AG08395 (cell line): ENCODE measurements at regions not wholly inside any gene's neighbourhood (a gene's known extent, or its start where the extent isn't known, plus 50 kb on each side); places are given as distances from the start of the nearest gene placed in this dataset.
A peak's percentile ranks its signal among the peaks of the same experiment; 100 is the strongest.
"Not testable (repeated sequence)": the region's sequence is repeated elsewhere in the genome, so short reads cannot be mapped to it uniquely, and the experiment has no call there.

Experiments used
- DNase-seq: peaks from one replicate; pipeline ENCODE4 v3.0.0; 2012; ENCODE audit warnings: mixed read lengths, low spot score

DNA sequence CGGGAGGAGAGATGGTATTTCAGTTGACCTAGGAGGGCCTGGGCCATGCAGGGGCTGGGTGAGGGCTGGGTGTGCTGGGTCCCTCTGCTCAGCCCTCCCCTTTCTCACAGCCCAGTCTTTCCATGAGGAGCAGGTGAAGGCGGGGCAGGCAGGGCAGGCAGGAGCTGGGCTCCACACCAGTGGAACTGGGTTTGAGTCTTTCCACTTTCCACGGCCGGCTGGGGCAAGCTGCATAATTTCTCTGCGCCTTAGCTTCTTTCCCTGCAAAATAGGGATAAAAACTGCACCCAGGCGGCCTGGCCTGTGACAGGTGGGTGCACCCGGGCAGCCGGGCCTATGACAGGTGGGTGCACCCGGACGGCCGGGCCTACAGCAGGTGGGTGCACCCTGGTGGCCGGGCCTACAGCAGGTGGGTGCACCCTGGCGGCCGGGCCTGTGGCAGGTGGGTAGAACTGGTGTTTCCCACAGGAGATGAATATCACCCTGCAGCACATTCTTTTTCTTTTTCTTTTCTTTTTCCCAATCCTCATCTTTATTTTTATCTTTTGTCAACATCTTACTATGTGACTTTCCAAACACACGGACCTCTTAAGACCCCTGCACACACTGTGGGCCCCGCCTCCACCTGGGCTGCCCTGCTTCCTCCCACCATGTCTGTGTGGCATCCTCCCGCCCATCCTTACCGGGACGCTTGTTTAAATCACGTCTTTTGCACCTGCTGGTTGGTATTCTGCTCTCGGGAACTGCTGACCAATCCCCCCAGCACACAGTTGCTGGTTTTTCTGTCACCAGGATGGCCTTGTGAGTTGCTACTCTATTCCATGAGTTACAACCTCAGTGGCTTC, 111.3 kb downstream of the NPIPB11 start:
- not testable (repeated sequence) for DNase-seq

DNA sequence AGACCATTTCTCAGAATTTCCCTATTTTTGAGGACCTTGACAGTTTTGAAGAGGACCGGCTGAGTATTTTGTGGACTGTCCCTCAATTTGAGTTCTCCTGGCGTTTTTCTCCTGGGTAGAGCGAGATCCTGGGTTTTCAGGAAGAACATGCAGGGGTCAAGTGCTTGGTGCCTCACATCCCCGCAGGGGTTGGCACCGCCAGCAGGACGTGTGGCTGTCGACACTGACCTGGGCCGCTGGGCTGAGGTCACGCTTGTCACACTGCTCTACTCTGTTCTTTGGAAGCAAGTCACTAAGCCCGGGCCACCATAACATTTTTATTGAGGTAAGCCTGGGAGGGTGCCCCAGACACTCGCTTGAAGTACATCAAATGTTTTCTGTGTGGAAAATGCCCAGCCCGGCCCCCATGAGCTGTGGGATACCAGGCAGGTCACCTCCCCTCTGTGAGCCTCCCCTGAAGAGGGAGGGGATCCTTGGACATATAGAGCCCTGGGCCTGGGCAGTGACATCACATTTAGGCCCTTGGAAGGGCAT, 112.0 kb downstream of the NPIPB11 start:
- not testable (repeated sequence) for DNase-seq

DNA sequence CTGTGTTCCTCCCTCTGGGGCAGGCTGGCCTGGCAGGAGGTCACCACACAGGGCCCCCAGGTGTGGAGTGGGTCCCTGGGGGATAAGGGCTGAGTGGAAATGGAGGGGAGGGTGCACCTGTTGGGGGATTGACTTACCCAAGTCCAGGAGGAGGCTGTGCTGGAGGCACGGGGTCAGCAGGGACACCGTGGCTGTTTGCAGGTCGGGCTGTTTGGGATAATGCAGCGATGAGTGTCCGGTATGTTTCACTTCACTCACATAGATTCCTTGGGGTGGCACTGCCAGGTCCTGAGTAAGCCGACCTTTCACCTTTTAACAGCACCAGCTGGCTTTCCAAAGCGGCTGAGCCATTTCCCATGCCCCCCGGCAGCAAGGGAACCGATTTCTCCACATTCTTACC, 113.0 kb downstream of the NPIPB11 start:
- DNase-seq: not testable (repeated sequence)

DNA sequence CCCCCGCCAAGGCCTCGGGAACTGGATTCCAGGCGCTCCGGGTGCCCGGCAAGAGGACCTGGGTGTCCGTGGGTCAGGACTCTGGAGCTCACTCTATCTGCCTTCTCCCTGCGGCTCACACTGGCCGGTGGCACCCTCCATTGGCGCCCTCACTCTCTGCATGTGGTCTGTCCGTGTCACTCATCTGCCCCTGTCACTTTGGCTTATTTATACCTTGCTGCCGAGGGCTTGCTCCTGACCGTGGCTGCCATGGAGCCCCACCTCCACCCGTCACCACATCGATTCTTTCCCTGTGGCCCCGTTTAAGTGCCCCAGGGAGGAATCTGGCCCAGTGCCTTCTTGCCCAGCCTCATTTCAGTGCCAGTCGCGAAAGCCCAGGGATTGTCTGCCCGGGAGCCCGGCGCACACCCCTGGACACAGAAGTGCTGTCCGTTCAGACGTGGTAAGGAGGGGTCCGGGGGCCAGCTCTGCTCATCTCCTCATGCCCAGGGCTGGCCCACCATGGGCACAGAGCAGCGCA, 113.5 kb downstream of the NPIPB11 start:
- not testable (repeated sequence) for DNase-seq

DNA sequence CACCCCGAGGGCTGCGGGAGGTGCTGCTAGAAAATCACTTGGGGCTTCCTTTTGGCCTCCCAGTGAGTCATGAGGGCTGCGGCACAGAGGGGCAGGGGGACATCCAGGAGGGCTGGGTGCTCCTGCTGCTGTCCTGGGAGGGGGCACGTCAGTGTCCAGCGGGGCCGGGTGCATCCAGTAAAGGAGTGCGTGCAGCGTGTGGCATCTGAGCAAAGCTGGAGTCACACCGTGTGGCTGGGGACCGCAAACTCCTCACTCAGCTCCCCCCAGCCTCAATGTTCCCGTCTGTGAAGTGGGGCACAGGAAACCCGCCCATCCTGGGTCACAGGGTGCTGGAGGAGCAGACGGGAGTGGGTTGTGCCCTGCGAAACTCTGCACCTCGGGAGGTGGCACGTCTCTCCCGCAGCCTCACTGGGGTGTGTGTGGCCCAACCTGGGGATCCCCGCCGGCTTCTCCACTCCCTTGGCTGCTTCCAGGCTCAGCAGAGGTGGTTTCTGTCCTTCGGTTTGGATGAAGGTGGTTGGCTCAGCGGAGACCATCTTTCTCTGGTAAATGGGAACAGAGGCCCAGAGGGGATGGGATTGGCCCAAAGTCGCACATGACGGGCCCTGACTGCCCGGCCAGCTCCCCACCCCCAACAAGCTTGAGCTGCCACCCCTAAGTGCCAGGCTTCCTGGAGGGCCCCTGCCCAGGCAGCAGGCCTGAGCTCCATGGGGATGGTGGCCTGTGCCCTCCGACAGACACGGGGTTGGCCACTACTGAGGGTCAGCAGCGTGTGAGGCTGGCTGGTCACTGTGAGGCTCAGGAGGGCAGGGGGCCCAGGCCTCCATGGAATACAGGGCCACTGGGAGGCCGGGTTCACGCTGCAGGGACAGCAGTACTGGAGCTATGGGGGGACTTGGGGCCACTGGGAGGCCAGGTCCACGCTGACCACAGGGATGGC, 114.9 kb downstream of the NPIPB11 start:
- DNase-seq: not testable (repeated sequence)

GRCh38 chr16:29290631-29291247, 115.8 kb downstream of the NPIPB11 start:
- peak; percentile 82 for DNase-seq

DNA sequence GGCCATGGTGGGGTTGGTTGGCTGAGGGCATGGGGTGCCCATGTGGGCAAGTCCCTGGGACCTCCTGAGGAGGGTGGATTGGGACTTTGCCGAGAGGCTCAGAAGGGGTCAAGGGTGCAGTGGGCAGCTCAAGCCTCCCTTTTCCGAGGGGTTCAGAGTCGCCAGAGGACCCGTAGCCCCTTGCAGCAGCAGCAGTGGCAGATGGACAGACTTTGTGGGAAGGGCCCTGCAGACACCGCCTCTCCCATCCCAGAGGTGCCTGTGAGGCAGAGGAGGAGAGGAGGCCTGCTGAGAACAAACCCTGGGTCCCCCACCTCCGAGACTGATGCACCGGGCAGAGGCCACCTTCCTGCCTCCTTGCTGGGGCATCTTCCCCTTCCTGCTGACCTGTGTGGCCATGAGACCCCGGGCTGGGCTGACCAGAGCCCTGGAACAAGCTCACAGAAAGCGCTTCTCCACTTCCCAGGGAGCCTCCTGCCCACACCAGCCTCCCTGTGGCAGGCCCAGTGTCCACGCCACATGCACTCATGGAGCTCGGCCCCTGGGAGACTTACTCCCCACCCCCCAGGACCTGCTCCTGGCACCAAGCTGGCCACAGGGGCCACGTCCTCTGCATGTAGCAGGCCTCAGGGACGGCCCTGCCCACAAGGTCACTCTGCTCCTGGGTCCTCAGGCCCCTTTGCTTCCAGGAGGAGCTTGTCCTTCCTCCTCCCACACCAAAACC, 116.8 kb downstream of the NPIPB11 start:
- DNase-seq: not testable (repeated sequence)

DNA sequence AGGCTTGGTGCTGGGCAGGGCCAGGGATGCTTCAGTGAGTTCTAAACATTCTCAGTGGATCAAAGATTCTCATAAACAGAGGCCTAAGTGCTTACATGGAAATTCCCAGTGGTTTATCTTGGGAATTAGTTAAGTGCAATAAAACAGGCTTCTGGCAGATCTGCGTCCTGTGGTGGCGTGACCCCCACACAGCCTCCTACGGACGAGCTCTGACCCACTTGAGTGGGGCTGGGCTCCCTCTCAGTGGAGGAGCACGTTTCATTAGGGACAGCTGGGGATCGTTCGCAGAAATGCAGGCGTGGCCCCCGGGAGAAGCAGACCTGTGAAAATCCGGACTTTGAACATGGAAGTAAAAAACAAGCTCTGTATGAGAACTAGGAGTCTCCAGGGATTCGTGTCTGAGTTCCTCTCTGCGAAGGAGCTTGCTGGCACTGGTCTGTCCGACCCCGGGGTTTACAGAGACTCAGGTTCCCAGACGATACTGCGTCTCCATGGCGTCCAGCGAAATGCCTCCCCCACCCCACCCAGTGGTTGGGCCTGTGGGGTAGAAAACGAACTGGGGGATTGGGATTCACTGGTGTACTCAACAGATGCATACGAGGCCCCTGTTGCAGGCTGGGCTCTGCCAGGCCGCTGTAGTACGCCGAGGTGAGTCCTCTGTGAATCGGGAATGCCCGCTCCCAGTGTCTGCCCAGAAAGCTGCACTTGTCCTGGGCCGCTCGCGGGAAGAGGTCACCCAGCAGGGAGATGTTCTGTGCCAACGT, 117.6 kb downstream of the NPIPB11 start:
- not testable (repeated sequence) for DNase-seq

DNA sequence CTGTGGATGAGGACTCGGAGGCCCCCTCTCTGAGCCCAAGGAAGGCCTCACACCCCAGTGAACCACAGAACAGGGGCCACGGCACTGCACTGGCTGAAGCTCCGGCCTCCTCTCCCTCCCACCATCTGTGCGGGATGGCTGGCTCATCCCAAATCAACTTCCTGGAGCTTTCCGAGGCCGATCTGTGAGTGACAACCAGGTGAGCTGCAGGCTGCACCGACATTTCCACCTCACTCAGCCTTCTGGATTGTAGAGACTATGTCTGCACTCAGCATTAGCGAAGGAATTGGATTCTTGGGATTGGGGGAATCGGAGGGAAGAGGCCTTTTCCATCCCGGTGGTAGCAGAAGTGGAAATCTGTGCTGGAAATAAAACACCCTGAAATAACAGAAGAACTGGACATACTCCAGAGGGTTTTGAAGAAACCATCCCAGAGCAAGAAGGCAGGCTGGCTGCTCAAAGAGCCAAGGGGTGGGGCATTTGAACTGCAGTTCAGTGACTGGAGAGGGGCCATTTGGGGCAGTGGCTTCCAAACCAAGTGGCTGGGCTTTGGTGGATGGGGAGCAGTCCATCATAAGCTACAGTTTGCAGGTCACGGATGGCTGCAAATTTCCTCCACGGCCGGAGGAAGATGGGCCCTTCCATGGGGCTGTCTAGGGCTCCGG, 118.5 kb downstream of the NPIPB11 start:
- DNase-seq: not testable (repeated sequence)

DNA sequence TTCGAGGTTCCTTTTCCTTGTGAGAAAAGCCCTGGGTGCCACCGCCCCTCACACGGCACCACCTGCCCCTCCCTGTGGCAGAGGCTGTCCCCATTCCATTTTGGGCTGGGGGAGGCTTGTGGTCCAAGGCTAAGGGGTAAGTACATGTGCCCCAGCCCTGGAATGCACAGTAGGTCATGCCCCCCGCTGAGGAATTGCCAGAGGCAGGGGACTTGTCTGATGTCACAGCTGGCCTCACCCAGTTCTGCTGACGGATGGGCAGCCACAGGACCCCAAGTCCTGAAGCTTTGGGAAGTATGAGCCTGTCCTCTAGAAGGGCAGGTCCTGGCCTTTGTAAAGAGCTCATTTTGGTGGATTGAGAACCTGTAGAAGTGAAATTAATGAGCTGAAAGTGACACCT, 119.3 kb downstream of the NPIPB11 start:
- DNase-seq: not testable (repeated sequence)

DNA sequence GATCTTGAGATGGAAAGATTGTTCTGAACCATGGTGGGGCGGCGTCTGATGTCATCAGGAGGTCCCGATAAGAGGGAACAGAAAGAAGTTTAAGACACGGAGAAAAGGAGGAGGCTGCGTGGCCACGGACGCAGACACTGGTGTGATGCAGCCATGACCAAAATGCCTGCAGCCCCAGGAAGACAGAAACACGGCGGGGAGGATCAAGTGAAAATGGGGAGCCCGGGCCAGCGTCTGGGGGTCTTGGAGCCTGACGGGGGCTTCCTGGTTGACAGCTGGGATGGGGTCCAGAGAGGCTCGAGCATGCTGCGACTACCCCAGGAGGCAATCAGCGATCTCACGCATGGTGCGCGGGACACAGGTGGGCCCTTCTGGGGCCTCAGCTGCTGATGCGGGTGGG, 119.7 kb downstream of the NPIPB11 start:
- DNase-seq: not testable (repeated sequence)

DNA sequence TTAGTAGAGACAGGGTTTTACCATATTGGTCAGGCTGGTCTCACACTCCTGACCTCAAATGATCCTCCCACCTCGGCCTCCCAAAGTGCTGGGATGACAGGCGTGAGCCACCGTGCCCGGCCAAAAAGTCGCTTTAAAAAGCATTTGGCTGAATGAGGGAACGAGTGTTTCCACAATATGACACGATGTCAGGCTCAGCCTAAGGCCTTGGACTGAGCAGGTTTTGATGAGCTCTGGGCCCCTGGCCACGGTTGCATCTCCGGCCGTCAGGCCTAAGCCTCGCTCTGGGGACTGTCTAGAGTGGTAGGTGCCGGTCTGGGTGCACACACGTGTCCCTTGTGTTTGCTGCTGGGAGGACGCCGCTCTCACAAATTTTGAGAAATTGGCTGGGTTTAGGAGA, 120.3 kb downstream of the NPIPB11 start:
- not testable (repeated sequence) for DNase-seq

GRCh38 chr16:29285151-29285885, 121.2 kb downstream of the NPIPB11 start:
- not testable (repeated sequence) for DNase-seq

DNA sequence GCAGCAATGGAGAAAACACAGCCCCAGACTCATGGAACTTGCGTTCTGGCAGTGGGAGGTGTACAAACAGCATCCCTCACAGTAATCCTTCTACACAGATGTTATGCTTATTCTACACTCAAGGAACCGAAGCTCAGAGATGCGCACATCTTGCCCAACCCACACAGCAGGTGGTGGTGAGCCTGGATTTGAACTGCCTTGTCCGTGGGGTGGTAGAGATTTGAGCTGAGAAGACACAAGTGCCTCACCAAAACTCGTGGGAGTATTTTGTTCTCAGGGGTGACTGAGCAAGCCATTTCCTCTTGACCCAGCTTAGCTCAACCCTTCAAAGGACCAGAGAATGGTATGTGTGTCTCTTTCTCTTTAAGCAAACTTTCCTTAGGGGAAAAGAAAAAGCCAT, 121.8 kb downstream of the NPIPB11 start:
- not testable (repeated sequence) for DNase-seq

DNA sequence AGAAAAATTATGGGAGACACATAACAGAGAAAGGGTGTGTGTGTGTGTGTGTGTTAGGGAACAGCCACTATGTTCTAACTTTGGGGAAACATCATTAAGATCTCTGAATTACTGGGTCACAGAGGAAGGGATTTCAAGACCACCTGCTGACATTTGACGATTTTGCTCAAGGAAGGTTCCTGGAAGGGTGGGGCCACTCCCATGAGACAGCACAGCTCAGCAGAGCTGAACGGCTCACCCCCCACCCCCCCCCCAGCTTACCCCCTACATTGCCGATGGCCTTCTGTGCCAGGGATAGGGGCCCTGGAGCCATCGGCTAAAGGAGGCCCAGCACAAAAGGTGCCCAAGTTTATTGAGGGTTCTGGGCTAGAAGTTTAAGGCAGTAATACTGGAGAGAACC, 122.4 kb downstream of the NPIPB11 start:
- DNase-seq: not testable (repeated sequence)

DNA sequence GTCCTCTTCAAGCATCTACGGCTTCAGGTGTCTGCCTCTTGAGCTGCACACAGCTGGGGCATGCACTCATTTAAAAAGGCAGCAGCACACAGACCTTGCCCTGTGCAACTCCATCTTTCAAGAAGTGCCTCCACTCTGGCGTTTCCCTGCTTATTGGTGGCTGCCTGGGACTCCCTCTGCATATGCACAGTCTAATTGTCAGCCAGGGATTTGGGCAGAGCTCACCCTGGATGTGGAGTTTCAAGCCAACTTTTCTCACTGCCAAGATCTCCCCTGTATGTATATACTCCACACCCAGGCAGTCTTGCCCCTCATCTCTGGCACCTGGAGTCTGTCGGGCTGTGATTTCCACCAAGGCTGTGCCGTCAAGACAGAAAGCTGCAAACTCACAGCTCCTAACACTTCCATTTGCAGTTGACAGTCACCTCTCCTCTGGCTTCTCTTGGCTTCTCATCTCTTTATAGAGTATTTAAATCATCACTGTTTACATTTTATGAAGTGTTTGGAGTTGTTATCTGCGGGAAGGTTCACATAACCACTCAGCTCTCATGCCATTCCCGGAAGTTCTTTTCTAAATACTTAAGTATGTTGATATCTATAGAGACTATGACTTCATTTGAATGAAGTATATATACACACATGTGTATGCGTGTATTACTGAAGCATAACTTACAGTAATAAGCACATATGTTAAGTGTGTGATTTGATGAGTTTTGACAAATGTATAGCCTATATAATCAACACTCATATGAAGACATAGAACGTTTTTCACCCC, 128.2 kb downstream of the NPIPB11 start:
- DNase-seq: not testable (repeated sequence)

DNA sequence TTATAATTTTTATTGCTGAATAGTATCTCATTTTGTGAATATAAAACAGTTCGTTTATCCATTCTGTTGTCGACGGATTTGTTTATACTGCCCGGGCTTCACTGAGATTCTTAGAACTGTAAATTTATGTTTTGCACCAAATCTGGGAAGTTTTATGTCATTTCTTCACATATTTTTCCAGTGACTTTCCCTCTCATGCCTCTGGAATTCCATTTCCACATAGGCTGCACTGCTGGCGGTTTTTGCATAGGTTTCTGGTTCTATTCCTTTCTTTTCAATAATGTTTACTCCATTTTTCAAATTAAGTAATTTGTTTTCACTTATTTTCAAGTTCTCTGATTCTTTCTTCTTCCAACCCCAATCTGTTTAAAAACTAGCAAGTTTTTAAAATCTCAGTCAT, 130.1 kb downstream of the NPIPB11 start:
- not testable (repeated sequence) for DNase-seq
